ENCODE measurements at regions not wholly inside any gene's neighbourhood (a gene's known extent, or its start where the extent isn't known, plus 50 kb on each side); places are given as distances from the start of the nearest gene placed in this dataset.

GRCh38 chr2:128685841-128686496, 367.3 kb upstream of the HS6ST1 start:
- no peaks in the 10 kb centered on the region for H3K27me3 ChIP-seq (ENCODE audit: control insufficient read depth, insufficient read depth, low read length)
- no peak overlapping the region for H3K9ac ChIP-seq (ENCODE audit: low read depth, low read length)
- no peaks in the 10 kb centered on the region for H3K36me3 ChIP-seq (ENCODE audit: control insufficient read depth, insufficient read depth, low read length)
- no peak overlapping the region for H3K27ac ChIP-seq (ENCODE audit: low read depth, low read length)
- H3K4me3 ChIP-seq (ENCODE audit: low read depth, low read length), result no peak overlapping the region
- H3K9me3 ChIP-seq (ENCODE audit: control insufficient read depth, insufficient read depth, low read length), result no peaks in the 10 kb centered on the region
- H3K4me1 ChIP-seq (ENCODE audit: control insufficient read depth, insufficient read depth, low read length), result peaks cover 9% of the 10 kb centered on the region

GRCh38 chr2:128686497-128686859, 367.8 kb upstream of the HS6ST1 start:
- H3K4me1 ChIP-seq (ENCODE audit: control insufficient read depth, insufficient read depth, low read length), result peaks cover 5% of the 10 kb centered on the region
- no peak overlapping the region for H3K27ac ChIP-seq (ENCODE audit: low read depth, low read length)
- no peaks in the 10 kb centered on the region for H3K36me3 ChIP-seq (ENCODE audit: control insufficient read depth, insufficient read depth, low read length)
- no peak overlapping the region for H3K4me3 ChIP-seq (ENCODE audit: low read depth, low read length)
- H3K9me3 ChIP-seq (ENCODE audit: control insufficient read depth, insufficient read depth, low read length), result no peaks in the 10 kb centered on the region
- no peaks in the 10 kb centered on the region for H3K27me3 ChIP-seq (ENCODE audit: control insufficient read depth, insufficient read depth, low read length)
- H3K9ac ChIP-seq (ENCODE audit: low read depth, low read length), result no peak overlapping the region

- Histone ChIP-seq H3K4me3 (ENCODE audit: low read depth, low read length) (no peak overlapping the region), H3K27me3 (ENCODE audit: control insufficient read depth, insufficient read depth, low read length) (no peaks in the 10 kb centered on the region), H3K9me3 (ENCODE audit: control insufficient read depth, insufficient read depth, low read length) (no peaks in the 10 kb centered on the region), H3K4me1 (ENCODE audit: control insufficient read depth, insufficient read depth, low read length) (peaks cover 4% of the 10 kb centered on the region; the same call in 1 of the 2 replicates), H3K36me3 (ENCODE audit: control insufficient read depth, insufficient read depth, low read length) (no peaks in the 10 kb centered on the region), H3K9ac (ENCODE audit: low read depth, low read length) (no peak overlapping the region), H3K27ac (ENCODE audit: low read depth, low read length) (no peak overlapping the region)
Measured at GRCh38 chr2:128686881-128687555, 368.4 kb upstream of the HS6ST1 start.

GRCh38 chr2:128687565-128687964, 368.9 kb upstream of the HS6ST1 start:
- no peaks in the 10 kb centered on the region for H3K9me3 ChIP-seq (ENCODE audit: control insufficient read depth, insufficient read depth, low read length)
- H3K36me3 ChIP-seq (ENCODE audit: control insufficient read depth, insufficient read depth, low read length), result no peaks in the 10 kb centered on the region
- H3K9ac ChIP-seq (ENCODE audit: low read depth, low read length), result no peak overlapping the region
- H3K4me1 ChIP-seq (ENCODE audit: control insufficient read depth, insufficient read depth, low read length), result peaks cover 4% of the 10 kb centered on the region; the same call in 1 of the 2 replicates
- H3K27ac ChIP-seq (ENCODE audit: low read depth, low read length), result no peak overlapping the region
- no peak overlapping the region for H3K4me3 ChIP-seq (ENCODE audit: low read depth, low read length)
- no peaks in the 10 kb centered on the region for H3K27me3 ChIP-seq (ENCODE audit: control insufficient read depth, insufficient read depth, low read length)

- H3K9me3 ChIP-seq (ENCODE audit: control insufficient read depth, insufficient read depth, low read length), result no peaks in the 10 kb centered on the region
- no peaks in the 10 kb centered on the region for H3K36me3 ChIP-seq (ENCODE audit: control insufficient read depth, insufficient read depth, low read length)
- H3K27ac ChIP-seq (ENCODE audit: low read depth, low read length), result no peak overlapping the region
- no peak overlapping the region for H3K9ac ChIP-seq (ENCODE audit: low read depth, low read length)
- H3K27me3 ChIP-seq (ENCODE audit: control insufficient read depth, insufficient read depth, low read length), result no peaks in the 10 kb centered on the region
- H3K4me1 ChIP-seq (ENCODE audit: control insufficient read depth, insufficient read depth, low read length), result peaks cover 4% of the 10 kb centered on the region; the same call in 1 of the 2 replicates
- H3K4me3 ChIP-seq (ENCODE audit: low read depth, low read length), result no peak overlapping the region
Measured at GRCh38 chr2:128689971-128690370, 371.3 kb upstream of the HS6ST1 start.

GRCh38 chr2:128690431-128690830, 371.8 kb upstream of the HS6ST1 start:
- Histone ChIP-seq H3K36me3 (ENCODE audit: control insufficient read depth, insufficient read depth, low read length) (no peaks in the 10 kb centered on the region), H3K27me3 (ENCODE audit: control insufficient read depth, insufficient read depth, low read length) (no peaks in the 10 kb centered on the region), H3K4me3 (ENCODE audit: low read depth, low read length) (no peak overlapping the region), H3K9ac (ENCODE audit: low read depth, low read length) (no peak overlapping the region), H3K27ac (ENCODE audit: low read depth, low read length) (no peak overlapping the region), H3K9me3 (ENCODE audit: control insufficient read depth, insufficient read depth, low read length) (no peaks in the 10 kb centered on the region), H3K4me1 (ENCODE audit: control insufficient read depth, insufficient read depth, low read length) (peaks cover 4% of the 10 kb centered on the region; the same call in 1 of the 2 replicates)

GRCh38 chr2:128690869-128691268, 372.2 kb upstream of the HS6ST1 start:
- peaks cover 4% of the 10 kb centered on the region; the same call in 1 of the 2 replicates for H3K4me1 ChIP-seq (ENCODE audit: control insufficient read depth, insufficient read depth, low read length)
- no peak overlapping the region for H3K27ac ChIP-seq (ENCODE audit: low read depth, low read length)

GRCh38 chr2:128691526-128691925, 372.9 kb upstream of the HS6ST1 start:
- no peak overlapping the region for H3K27ac ChIP-seq (ENCODE audit: low read depth, low read length)
- no peak overlapping the region for H3K9ac ChIP-seq (ENCODE audit: low read depth, low read length)
- H3K4me1 ChIP-seq (ENCODE audit: control insufficient read depth, insufficient read depth, low read length), result peaks cover 4% of the 10 kb centered on the region; the same call in 1 of the 2 replicates
- H3K4me3 ChIP-seq (ENCODE audit: low read depth, low read length), result no peak overlapping the region
- no peaks in the 10 kb centered on the region for H3K9me3 ChIP-seq (ENCODE audit: control insufficient read depth, insufficient read depth, low read length)
- no peaks in the 10 kb centered on the region for H3K36me3 ChIP-seq (ENCODE audit: control insufficient read depth, insufficient read depth, low read length)
- H3K27me3 ChIP-seq (ENCODE audit: control insufficient read depth, insufficient read depth, low read length), result no peaks in the 10 kb centered on the region

More at GRCh38 chr2:128690869-128691268, 372.2 kb upstream of the HS6ST1 start:
- Histone ChIP-seq H3K9me3 (ENCODE audit: control insufficient read depth, insufficient read depth, low read length) (no peaks in the 10 kb centered on the region), H3K4me3 (ENCODE audit: low read depth, low read length) (no peak overlapping the region), H3K27me3 (ENCODE audit: control insufficient read depth, insufficient read depth, low read length) (no peaks in the 10 kb centered on the region), H3K36me3 (ENCODE audit: control insufficient read depth, insufficient read depth, low read length) (no peaks in the 10 kb centered on the region), H3K9ac (ENCODE audit: low read depth, low read length) (no peak overlapping the region)

GRCh38 chr2:128692895-128693742, 374.5 kb upstream of the HS6ST1 start:
- Histone ChIP-seq H3K9ac (ENCODE audit: low read depth, low read length) (no peak overlapping the region), H3K36me3 (ENCODE audit: control insufficient read depth, insufficient read depth, low read length) (no peaks in the 10 kb centered on the region), H3K9me3 (ENCODE audit: control insufficient read depth, insufficient read depth, low read length) (no peaks in the 10 kb centered on the region), H3K4me3 (ENCODE audit: low read depth, low read length) (no peak overlapping the region), H3K27me3 (ENCODE audit: control insufficient read depth, insufficient read depth, low read length) (no peaks in the 10 kb centered on the region), H3K27ac (ENCODE audit: low read depth, low read length) (no peak overlapping the region), H3K4me1 (ENCODE audit: control insufficient read depth, insufficient read depth, low read length) (peaks cover 4% of the 10 kb centered on the region; the same call in 1 of the 2 replicates)

GRCh38 chr2:128693743-128694029, 375.0 kb upstream of the HS6ST1 start:
- Histone ChIP-seq H3K4me1 (ENCODE audit: control insufficient read depth, insufficient read depth, low read length) (peaks cover 4% of the 10 kb centered on the region; the same call in 1 of the 2 replicates), H3K36me3 (ENCODE audit: control insufficient read depth, insufficient read depth, low read length) (no peaks in the 10 kb centered on the region), H3K27me3 (ENCODE audit: control insufficient read depth, insufficient read depth, low read length) (no peaks in the 10 kb centered on the region), H3K9me3 (ENCODE audit: control insufficient read depth, insufficient read depth, low read length) (no peaks in the 10 kb centered on the region), H3K9ac (ENCODE audit: low read depth, low read length) (no peak overlapping the region), H3K4me3 (ENCODE audit: low read depth, low read length) (no peak overlapping the region), H3K27ac (ENCODE audit: low read depth, low read length) (no peak overlapping the region)
